ENCODE measurements at regions not wholly inside any gene's neighbourhood (a gene's known extent, or its start where the extent isn't known, plus 50 kb on each side); places are given as distances from the start of the nearest gene placed in this dataset.

DNA sequence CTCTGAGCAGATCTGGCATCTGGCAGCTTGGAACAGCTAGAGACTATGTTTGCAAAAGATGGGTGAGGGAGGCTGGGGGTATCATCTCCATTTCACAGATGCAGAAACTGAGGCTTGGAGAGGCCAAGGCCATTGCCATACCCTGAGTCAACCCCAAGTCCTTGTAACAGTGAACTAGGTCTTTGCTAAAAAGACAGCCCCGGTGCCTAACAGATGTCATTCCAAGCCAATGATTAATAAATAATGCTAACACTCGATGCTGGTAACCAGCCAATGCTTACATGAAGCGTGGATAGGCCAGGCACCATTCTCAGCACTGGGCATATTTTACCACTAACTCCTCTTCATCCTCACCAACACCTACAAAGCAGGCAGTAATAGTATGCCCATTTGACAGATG, 164.0 kb downstream of the MN1 start:
- Histone ChIP-seq H3K4me2 (ENCODE audit: low read length) (no peak overlapping the region), H3K4me1 (ENCODE audit: insufficient read depth, low read length, severe bottlenecking) (no peaks in the 10 kb centered on the region), H3K79me2 (ENCODE audit: insufficient read depth, low read length) (no peaks in the 10 kb centered on the region), H3K4me3 (ENCODE audit: low read depth, low read length, poor library complexity, severe bottlenecking) (no peak overlapping the region), H4K20me1 (ENCODE audit: insufficient read depth, low read length) (no peaks in the 10 kb centered on the region), H3K27ac (ENCODE audit: low read depth, low read length, poor library complexity, severe bottlenecking) (no peak overlapping the region), H3K27me3 (ENCODE audit: insufficient read depth, low read length) (no peaks in the 10 kb centered on the region), H3F3A (ENCODE audit: insufficient read depth, low read length) (no peaks in the 10 kb centered on the region), H3K9me3 (ENCODE audit: low read length) (no peaks in the 10 kb centered on the region), H2AFZ (ENCODE audit: low read length) (no peak overlapping the region), H3K9ac (ENCODE audit: low read length) (no peak overlapping the region), H3K9me2 (ENCODE audit: low read depth, low read length) (no peaks in the 10 kb centered on the region), H3K36me3 (ENCODE audit: insufficient read depth, low read length) (no peaks in the 10 kb centered on the region)
- TF ChIP-seq, protein P1, sequence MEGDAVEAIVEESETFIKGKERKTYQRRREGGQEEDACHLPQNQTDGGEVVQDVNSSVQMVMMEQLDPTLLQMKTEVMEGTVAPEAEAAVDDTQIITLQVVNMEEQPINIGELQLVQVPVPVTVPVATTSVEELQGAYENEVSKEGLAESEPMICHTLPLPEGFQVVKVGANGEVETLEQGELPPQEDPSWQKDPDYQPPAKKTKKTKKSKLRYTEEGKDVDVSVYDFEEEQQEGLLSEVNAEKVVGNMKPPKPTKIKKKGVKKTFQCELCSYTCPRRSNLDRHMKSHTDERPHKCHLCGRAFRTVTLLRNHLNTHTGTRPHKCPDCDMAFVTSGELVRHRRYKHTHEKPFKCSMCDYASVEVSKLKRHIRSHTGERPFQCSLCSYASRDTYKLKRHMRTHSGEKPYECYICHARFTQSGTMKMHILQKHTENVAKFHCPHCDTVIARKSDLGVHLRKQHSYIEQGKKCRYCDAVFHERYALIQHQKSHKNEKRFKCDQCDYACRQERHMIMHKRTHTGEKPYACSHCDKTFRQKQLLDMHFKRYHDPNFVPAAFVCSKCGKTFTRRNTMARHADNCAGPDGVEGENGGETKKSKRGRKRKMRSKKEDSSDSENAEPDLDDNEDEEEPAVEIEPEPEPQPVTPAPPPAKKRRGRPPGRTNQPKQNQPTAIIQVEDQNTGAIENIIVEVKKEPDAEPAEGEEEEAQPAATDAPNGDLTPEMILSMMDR (IDR thresholded peaks at IDR 0.05; ENCODE audit: low read length) = no peak
- TF ChIP-seq EZH2 (IDR thresholded peaks at IDR 0.05; ENCODE audit: borderline replicate concordance, low read length) = no peak

DNA sequence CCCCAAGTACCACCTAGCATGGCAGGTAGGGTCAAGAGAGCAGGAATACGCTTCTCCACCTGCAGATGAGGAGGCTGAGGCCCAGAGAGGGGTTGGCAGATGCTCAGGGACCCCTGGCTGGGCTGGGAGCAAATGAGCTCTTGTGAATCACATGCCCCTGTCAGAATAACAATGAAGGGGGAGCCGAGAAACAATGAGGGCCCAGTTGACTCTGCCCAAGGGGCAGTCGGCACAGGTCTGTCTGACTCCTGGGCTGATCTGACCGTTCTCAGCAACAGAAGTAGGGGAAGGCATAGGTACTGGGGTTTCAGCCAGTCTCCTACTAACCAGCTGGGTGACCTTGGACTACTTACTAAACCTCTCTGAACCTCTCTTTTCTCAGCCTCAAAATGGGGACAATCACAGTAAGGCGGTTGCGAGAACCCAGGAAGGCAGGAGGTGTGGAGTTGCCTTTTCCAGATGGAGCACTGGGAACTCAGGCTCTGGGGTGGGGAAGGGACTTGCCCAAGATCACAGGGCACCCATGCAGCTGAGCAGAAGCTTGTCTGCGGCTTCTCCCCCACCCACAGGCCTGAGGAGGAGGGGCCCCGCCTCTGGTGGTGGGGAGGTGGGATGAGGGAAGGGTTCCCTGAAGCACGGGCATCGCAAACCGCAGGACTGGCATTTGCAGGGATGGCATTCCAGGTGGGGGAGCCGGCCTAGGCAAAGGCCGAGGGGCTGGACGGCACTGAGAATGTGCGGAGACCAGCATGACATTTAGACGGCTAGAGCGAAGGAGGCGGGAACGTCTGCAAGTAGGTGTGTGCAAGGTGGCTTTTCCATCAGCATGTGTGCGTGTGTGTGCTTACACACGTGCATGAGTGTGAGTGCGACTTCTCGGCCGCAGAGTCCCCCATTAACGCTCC, 163.0 kb downstream of the MN1 start:
- H3F3A ChIP-seq (ENCODE audit: insufficient read depth, low read length) = no peaks in the 10 kb centered on the region
- H3K4me2 ChIP-seq (ENCODE audit: low read length) = no peak overlapping the region
- no peaks in the 10 kb centered on the region for H3K4me1 ChIP-seq (ENCODE audit: insufficient read depth, low read length, severe bottlenecking)
- H3K4me3 ChIP-seq (ENCODE audit: low read depth, low read length, poor library complexity, severe bottlenecking) = no peak overlapping the region
- TF ChIP-seq, protein P1 (IDR thresholded peaks at IDR 0.05; ENCODE audit: low read length) = no peak
- H3K27ac ChIP-seq (ENCODE audit: low read depth, low read length, poor library complexity, severe bottlenecking) = no peak overlapping the region
- H3K9me2 ChIP-seq (ENCODE audit: low read depth, low read length) = no peaks in the 10 kb centered on the region
- H3K79me2 ChIP-seq (ENCODE audit: insufficient read depth, low read length) = no peaks in the 10 kb centered on the region
- no peaks in the 10 kb centered on the region for H3K27me3 ChIP-seq (ENCODE audit: insufficient read depth, low read length)
- H2AFZ ChIP-seq (ENCODE audit: low read length) = no peak overlapping the region
- no peaks in the 10 kb centered on the region for H3K36me3 ChIP-seq (ENCODE audit: insufficient read depth, low read length)
- H3K9me3 ChIP-seq (ENCODE audit: low read length) = no peaks in the 10 kb centered on the region
- no peaks in the 10 kb centered on the region for H4K20me1 ChIP-seq (ENCODE audit: insufficient read depth, low read length)
- no peak overlapping the region for H3K9ac ChIP-seq (ENCODE audit: low read length)

DNA sequence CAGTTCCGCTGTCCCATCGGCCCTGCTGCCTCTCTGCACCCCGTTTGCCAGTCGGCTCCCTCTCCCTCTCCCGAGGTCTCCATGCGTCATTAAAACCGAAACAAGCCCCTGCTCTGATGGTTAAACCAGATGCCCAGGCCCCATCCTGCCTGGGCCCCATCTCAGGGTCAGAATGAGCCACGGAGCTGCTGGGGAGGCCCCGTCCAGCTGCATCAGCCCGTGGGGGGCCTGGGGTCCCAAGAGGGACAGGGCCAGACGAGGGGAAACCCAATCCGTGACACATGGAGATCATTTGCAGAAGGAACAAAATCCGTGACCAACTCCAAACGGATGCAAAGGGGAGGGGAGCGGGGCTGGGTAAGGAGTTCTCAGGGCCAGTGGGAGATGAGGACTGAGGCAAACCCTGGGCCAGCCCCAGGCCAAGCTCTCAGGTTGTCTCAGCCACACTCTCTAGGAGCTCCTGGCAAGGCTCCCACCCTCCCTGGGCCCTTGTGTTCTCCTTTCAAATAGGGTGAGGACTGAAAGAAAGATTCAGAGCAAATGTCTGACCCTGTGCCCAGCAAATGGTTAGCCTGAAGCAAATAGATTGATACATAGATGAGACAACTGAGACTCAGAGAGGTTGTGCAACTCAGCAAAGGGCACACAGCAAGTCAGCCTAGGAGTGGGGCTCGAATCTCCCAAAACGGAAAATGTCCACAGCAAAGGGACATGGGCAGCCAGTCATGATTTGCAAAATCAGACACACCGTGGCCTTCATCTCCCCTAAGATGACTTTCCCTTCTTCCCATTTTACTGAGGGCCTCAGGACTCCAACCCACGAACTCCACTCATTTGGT, 162.1 kb downstream of the MN1 start:
- no peaks in the 10 kb centered on the region for H3K4me1 ChIP-seq (ENCODE audit: insufficient read depth, low read length, severe bottlenecking)
- no peaks in the 10 kb centered on the region for H3K27me3 ChIP-seq (ENCODE audit: insufficient read depth, low read length)
- no peak overlapping the region for H2AFZ ChIP-seq (ENCODE audit: low read length)
- H4K20me1 ChIP-seq (ENCODE audit: insufficient read depth, low read length) = no peaks in the 10 kb centered on the region
- H3K27ac ChIP-seq (ENCODE audit: low read depth, low read length, poor library complexity, severe bottlenecking) = no peak overlapping the region
- H3K4me3 ChIP-seq (ENCODE audit: low read depth, low read length, poor library complexity, severe bottlenecking) = no peak overlapping the region
- no peaks in the 10 kb centered on the region for H3K36me3 ChIP-seq (ENCODE audit: insufficient read depth, low read length)
- H3K9me2 ChIP-seq (ENCODE audit: low read depth, low read length) = no peaks in the 10 kb centered on the region
- no peaks in the 10 kb centered on the region for H3F3A ChIP-seq (ENCODE audit: insufficient read depth, low read length)
- H3K9me3 ChIP-seq (ENCODE audit: low read length) = no peaks in the 10 kb centered on the region
- no peak overlapping the region for H3K9ac ChIP-seq (ENCODE audit: low read length)
- H3K4me2 ChIP-seq (ENCODE audit: low read length) = no peak overlapping the region
- no peak for TF ChIP-seq EZH2 (IDR thresholded peaks at IDR 0.05; ENCODE audit: borderline replicate concordance, low read length)
- TF ChIP-seq, protein P1 (IDR thresholded peaks at IDR 0.05; ENCODE audit: low read length) = no peak
- H3K79me2 ChIP-seq (ENCODE audit: insufficient read depth, low read length) = no peaks in the 10 kb centered on the region

Measured in OCI-LY1 (cell line).